Hepatocyte (in vitro differentiated cells): ENCODE measurements at regions not wholly inside any gene's neighbourhood (a gene's known extent, or its start where the extent isn't known, plus 50 kb on each side); places are given as distances from the start of the nearest gene placed in this dataset.

ENCODE experiments used
- DNase-seq: peaks from one replicate; pipeline ENCODE4 v3.0.0-alpha.2; 2016; ENCODE audit warnings: low spot score
- H2AFZ ChIP-seq: fragments of 200-600 bp; sonication (generic); 2 replicates; pipeline ENCODE4 v1.6.0; 2016; ENCODE audit warnings: antibody characterized with exemption, mild to moderate bottlenecking
- H3K27ac ChIP-seq: fragments of 200-600 bp; sonication (generic); 2 replicates; pipeline ENCODE4 v1.5.1; 2016; ENCODE audit warnings: mild to moderate bottlenecking
- H3K27me3 ChIP-seq: fragments of 200-600 bp; sonication (generic); 2 replicates; pipeline ENCODE4 v1.6.1; 2016
- H3K36me3 ChIP-seq: fragments of 200-600 bp; sonication (generic); replicated peaks from 2 replicates; pipeline ENCODE4 v1.5.1; 2016; ENCODE audit warnings: low read depth; ENCODE audit not compliant: insufficient read depth
- H3K4me1 ChIP-seq: fragments of 200-600 bp; sonication (generic); 2 replicates; pipeline ENCODE4 v1.5.1; 2016; ENCODE audit warnings: mild to moderate bottlenecking, moderate library complexity; ENCODE audit not compliant: insufficient read depth
- H3K4me2 ChIP-seq: fragments of 200-600 bp; sonication (generic); 2 replicates; pipeline ENCODE4 v1.6.0; 2016
- H3K4me3 ChIP-seq: fragments of 200-600 bp; sonication (generic); 2 replicates; pipeline ENCODE4 v1.5.1; 2016; ENCODE audit warnings: mild to moderate bottlenecking
- H3K79me2 ChIP-seq: fragments of 200-600 bp; sonication (generic); 2 replicates; pipeline ENCODE4 v1.6.0; 2017; ENCODE audit warnings: mild to moderate bottlenecking
- H3K9me2 ChIP-seq: fragments of 200-600 bp; sonication (generic); replicated peaks from 2 replicates; pipeline ENCODE4 v1.6.0; 2017; ENCODE audit warnings: mild to moderate bottlenecking; ENCODE audit not compliant: insufficient read depth
- H3K9me3 ChIP-seq: fragments of 200-600 bp; sonication (generic); 2 replicates; pipeline ENCODE4 v1.5.1; 2016; ENCODE audit warnings: low read depth, mild to moderate bottlenecking
- H4K20me1 ChIP-seq: fragments of 200-600 bp; sonication (generic); 2 replicates; pipeline ENCODE4 v1.6.0; 2016; ENCODE audit warnings: mild to moderate bottlenecking; ENCODE audit not compliant: insufficient read depth, poor library complexity, severe bottlenecking
- CTCF ChIP-seq: fragments of 200-600 bp; sonication (generic); IDR thresholded peaks from 2 replicates; pipeline ENCODE4 v1.5.1; 2016; ENCODE audit warnings: antibody characterized with exemption, mild to moderate bottlenecking; ENCODE audit not compliant: poor library complexity
- EZH2 ChIP-seq: fragments of 200-600 bp; sonication (generic); IDR thresholded peaks from 2 replicates; pipeline ENCODE4 v1.6.1; 2016; ENCODE audit warnings: antibody characterized with exemption, mild to moderate bottlenecking, borderline replicate concordance
- EZH2phosphoT487 ChIP-seq: fragments of 200-600 bp; sonication (generic); IDR thresholded peaks from one replicate; pipeline ENCODE4 v1.6.1; 2018; ENCODE audit warnings: antibody characterized with exemption, mild to moderate bottlenecking, low read depth, moderate library complexity; ENCODE audit not compliant: unreplicated experiment, severe bottlenecking
- WGBS: methylation state at CpG from one replicate; pipeline ENCODE4 v1.1.6; 2016; ENCODE audit warnings: low lambda C conversion rate; ENCODE audit errors: missing lambda C conversion rate; 5-methylcytosine and 5-hydroxymethylcytosine counted together

GRCh38 chr7:15049157-15049556 lies 146.6 kb upstream of the DGKB start:
- no peak overlapping the region for H3K4me2 ChIP-seq
- no peaks in the 10 kb centered on the region for H3K27me3 ChIP-seq
- H3K9me2 ChIP-seq, result no peaks in the 10 kb centered on the region
- no peak overlapping the region for H3K27ac ChIP-seq
- no peaks in the 10 kb centered on the region for H4K20me1 ChIP-seq
- H2AFZ ChIP-seq, result no peak overlapping the region
- H3K36me3 ChIP-seq, result no peaks in the 10 kb centered on the region
- 97% methylated on average over 1 of the region's 1 CpG for whole genome bisulfite sequencing
- H3K79me2 ChIP-seq, result no peaks in the 10 kb centered on the region
- TF ChIP-seq CTCF, result no peak
- no peak for TF ChIP-seq EZH2phosphoT487
- no peak for TF ChIP-seq EZH2
- H3K9me3 ChIP-seq, result no peaks in the 10 kb centered on the region
- no peak overlapping the region for H3K4me3 ChIP-seq
- H3K4me1 ChIP-seq, result no peaks in the 10 kb centered on the region
- no peak for DNase-seq

GRCh38 chr7:15046861-15047260 lies 144.3 kb upstream of the DGKB start:
- no peaks in the 10 kb centered on the region for H3K36me3 ChIP-seq
- no peak overlapping the region for H3K4me2 ChIP-seq
- no peak overlapping the region for H3K27ac ChIP-seq
- WGBS, result 89% methylated on average over 2 of the region's 2 CpGs
- no peak overlapping the region for H3K4me3 ChIP-seq
- H3K4me1 ChIP-seq, result no peaks in the 10 kb centered on the region
- peak; percentile 17 for DNase-seq
- H3K27me3 ChIP-seq, result no peaks in the 10 kb centered on the region
- H3K79me2 ChIP-seq, result no peaks in the 10 kb centered on the region
- TF ChIP-seq EZH2, result no peak
- no peak for TF ChIP-seq CTCF
- no peak for TF ChIP-seq EZH2phosphoT487
- no peaks in the 10 kb centered on the region for H3K9me2 ChIP-seq
- no peak overlapping the region for H2AFZ ChIP-seq
- H3K9me3 ChIP-seq, result no peaks in the 10 kb centered on the region
- no peaks in the 10 kb centered on the region for H4K20me1 ChIP-seq

- DNase-seq, result peak; percentile 6
- no peak overlapping the region for H2AFZ ChIP-seq
- 82% methylated on average over 6 of the region's 6 CpGs for WGBS
These were observed 141.4 kb upstream of the DGKB start for GRCh38 chr7:15043931-15044330.

More at GRCh38 chr7:15043931-15044330, 141.4 kb upstream of the DGKB start:
- Histone ChIP-seq H3K9me2 (no peaks in the 10 kb centered on the region), H3K9me3 (no peaks in the 10 kb centered on the region), H3K79me2 (no peaks in the 10 kb centered on the region), H3K4me3 (no peak overlapping the region), H4K20me1 (no peaks in the 10 kb centered on the region), H3K27ac (no peak overlapping the region), H3K4me1 (peaks cover 5% of the 10 kb centered on the region), H3K4me2 (no peak overlapping the region), H3K36me3 (no peaks in the 10 kb centered on the region), H3K27me3 (no peaks in the 10 kb centered on the region)
- TF ChIP-seq EZH2phosphoT487 (no peak), CTCF (no peak), EZH2 (no peak)
